PC-3 (cell line): ENCODE measurements at regions not wholly inside any gene's neighbourhood (a gene's known extent, or its start where the extent isn't known, plus 50 kb on each side); places are given as distances from the start of the nearest gene placed in this dataset.

Source experiments
- ATAC-seq: fragments of 200-7000 bp; cut with Tn5 transposase; 2 replicates; pipeline ENCODE4 v1.9.1; 2020; ENCODE audit warnings: mild to moderate bottlenecking, moderate library complexity
- BruUV-seq: library from RNA; stranded (reverse); fragments of 400-500 nt; replicated peaks from 2 replicates; lab custom pipeline; 2021; lab: Mats Ljungman, UMichigan
- CTCF ChIA-PET: fragments of 300-600 bp; sonication (Branson Sonifier 250); formaldehyde crosslinking; loops from one replicate; lab custom pipeline; 2022; ENCODE audit warnings: antibody characterized with exemption; lab: Charles Lee
- POLR2A ChIA-PET: fragments of 300-600 bp; sonication (Branson Sonifier 250); formaldehyde crosslinking; loops from one replicate; lab custom pipeline; 2022; ENCODE audit warnings: antibody characterized with exemption; ENCODE audit not compliant: unreplicated experiment; lab: Charles Lee
- DNase-seq: peaks from one replicate; pipeline ENCODE4 v3.0.0-alpha.2; 2015
- H2AFZ ChIP-seq: fragments of 300-600 bp; sonication (generic); 2 replicates; pipeline ENCODE4 v1.6.0; 2016; ENCODE audit warnings: antibody characterized with exemption, low read length
- H3F3A ChIP-seq: fragments of 300-600 bp; sonication (generic); one replicate; pipeline ENCODE4 v1.6.0; 2017; ENCODE audit warnings: antibody characterized with exemption, low read length, control low read depth, mild to moderate bottlenecking; ENCODE audit not compliant: unreplicated experiment
- H3K27ac ChIP-seq: fragments of 300-600 bp; sonication (generic); 2 replicates; pipeline ENCODE4 v1.5.1; 2016; ENCODE audit warnings: mild to moderate bottlenecking, low read length
- H3K27me3 ChIP-seq: fragments of 300-600 bp; sonication (generic); 2 replicates; pipeline ENCODE4 v1.6.1; 2016; ENCODE audit warnings: low read length, mixed read lengths
- H3K36me3 ChIP-seq: fragments of 300-600 bp; sonication (generic); 2 replicates; pipeline ENCODE4 v1.6.1; 2016; ENCODE audit warnings: low read depth, mixed run types, low read length, mixed read lengths
- H3K4me1 ChIP-seq: fragments of 300-600 bp; sonication (generic); 2 replicates; pipeline ENCODE4 v1.5.1; 2016; ENCODE audit warnings: low read length; ENCODE audit not compliant: insufficient read depth
- H3K4me2 ChIP-seq: fragments of 300-600 bp; sonication (generic); 2 replicates; pipeline ENCODE4 v1.6.0; 2016; ENCODE audit warnings: low read length
- H3K4me3 ChIP-seq: fragments of 300-600 bp; sonication (generic); 2 replicates; pipeline ENCODE4 v1.5.1; 2016; ENCODE audit warnings: mild to moderate bottlenecking, low read length, mixed read lengths
- H3K79me2 ChIP-seq: fragments of 300-600 bp; sonication (generic); 2 replicates; pipeline ENCODE4 v1.6.1; 2017; ENCODE audit warnings: low read length, mixed read lengths
- H3K9ac ChIP-seq: fragments of 300-600 bp; sonication (generic); 2 replicates; pipeline ENCODE4 v1.6.0; 2016; ENCODE audit warnings: mild to moderate bottlenecking, low read length
- H3K9me2 ChIP-seq: fragments of 300-600 bp; sonication (generic); replicated peaks from 2 replicates; pipeline ENCODE4 v1.6.1; 2016; ENCODE audit warnings: mixed run types, low read length, mixed read lengths
- H3K9me3 ChIP-seq: fragments of 300-600 bp; sonication (generic); 2 replicates; pipeline ENCODE4 v1.6.1; 2016; ENCODE audit warnings: low read length, mixed read lengths
- H4K20me1 ChIP-seq: fragments of 300-600 bp; sonication (generic); 2 replicates; pipeline ENCODE4 v1.6.1; 2016; ENCODE audit warnings: low read length, mixed read lengths
- EZH2 ChIP-seq: fragments of 300-600 bp; sonication (generic); IDR thresholded peaks from one replicate; pipeline ENCODE4 v1.6.1; 2017; ENCODE audit warnings: antibody characterized with exemption, mild to moderate bottlenecking, low read length; ENCODE audit not compliant: unreplicated experiment
- EZH2phosphoT487 ChIP-seq: fragments of 300-600 bp; sonication (generic); IDR thresholded peaks from 2 replicates; pipeline ENCODE4 v1.6.1; 2018; ENCODE audit warnings: mild to moderate bottlenecking, antibody characterized with exemption, low read length, borderline replicate concordance
- intact Hi-C: fragments of 100-400 bp; cut with micrococcal nuclease; formaldehyde crosslinking; loops from 2 replicates; pipeline ENCODE4 v1.9.0; 2023
- TF ChIP-seq, protein P1 (sequence below): fragments of 300-600 bp; sonication (generic); conservative IDR thresholded peaks from 2 replicates; pipeline ENCODE4 v1.5.1; 2017; ENCODE audit warnings: antibody characterized with exemption, low read depth, mild to moderate bottlenecking, low read length

GRCh38 chr2:217090024-217090473 lies 230.2 kb upstream of the TNP1 start:
- H3K79me2 ChIP-seq: no peaks in the 10 kb centered on the region
- H3K4me2 ChIP-seq: peak overlapping the region; percentile 47
- peak overlapping the region; percentile 24; the same call in 1 of the 2 replicates for H3K4me3 ChIP-seq
- H3K4me1 ChIP-seq: peaks cover 8% of the 10 kb centered on the region; the same call in 1 of the 2 replicates
- no TSS peak for BruUV-seq
- DNase-seq (no peak), ATAC-seq (peak; percentile 51)
- no peaks in the 10 kb centered on the region for H3F3A ChIP-seq
- H3K9me2 ChIP-seq: no peaks in the 10 kb centered on the region
- intact Hi-C loops: no loop called here
- no peak for TF ChIP-seq EZH2phosphoT487
- TF ChIP-seq, protein P1, sequence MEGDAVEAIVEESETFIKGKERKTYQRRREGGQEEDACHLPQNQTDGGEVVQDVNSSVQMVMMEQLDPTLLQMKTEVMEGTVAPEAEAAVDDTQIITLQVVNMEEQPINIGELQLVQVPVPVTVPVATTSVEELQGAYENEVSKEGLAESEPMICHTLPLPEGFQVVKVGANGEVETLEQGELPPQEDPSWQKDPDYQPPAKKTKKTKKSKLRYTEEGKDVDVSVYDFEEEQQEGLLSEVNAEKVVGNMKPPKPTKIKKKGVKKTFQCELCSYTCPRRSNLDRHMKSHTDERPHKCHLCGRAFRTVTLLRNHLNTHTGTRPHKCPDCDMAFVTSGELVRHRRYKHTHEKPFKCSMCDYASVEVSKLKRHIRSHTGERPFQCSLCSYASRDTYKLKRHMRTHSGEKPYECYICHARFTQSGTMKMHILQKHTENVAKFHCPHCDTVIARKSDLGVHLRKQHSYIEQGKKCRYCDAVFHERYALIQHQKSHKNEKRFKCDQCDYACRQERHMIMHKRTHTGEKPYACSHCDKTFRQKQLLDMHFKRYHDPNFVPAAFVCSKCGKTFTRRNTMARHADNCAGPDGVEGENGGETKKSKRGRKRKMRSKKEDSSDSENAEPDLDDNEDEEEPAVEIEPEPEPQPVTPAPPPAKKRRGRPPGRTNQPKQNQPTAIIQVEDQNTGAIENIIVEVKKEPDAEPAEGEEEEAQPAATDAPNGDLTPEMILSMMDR: no peak
- TF ChIP-seq EZH2: no peak
- H3K27me3 ChIP-seq: no peaks in the 10 kb centered on the region
- H3K9ac ChIP-seq: no peak overlapping the region
- H4K20me1 ChIP-seq: no peaks in the 10 kb centered on the region
- ChIA-PET CTCF (no interaction called here), POLR2A (no interaction called here)
- no peak overlapping the region for H3K27ac ChIP-seq
- H3K9me3 ChIP-seq: no peaks in the 10 kb centered on the region
- peak overlapping the region; percentile 42 for H2AFZ ChIP-seq
- no peaks in the 10 kb centered on the region for H3K36me3 ChIP-seq

GRCh38 chr2:217086718-217087117 lies 226.9 kb upstream of the TNP1 start:
- no peaks in the 10 kb centered on the region for H3K27me3 ChIP-seq
- no peak for ATAC-seq
- no peaks in the 10 kb centered on the region for H3K9me3 ChIP-seq
- no peak overlapping the region for H2AFZ ChIP-seq
- no peak overlapping the region for H3K9ac ChIP-seq
- no peak overlapping the region for H3K27ac ChIP-seq
- no peak for DNase-seq
- ChIA-PET POLR2A (no interaction called here), CTCF (no interaction called here)
- H4K20me1 ChIP-seq: no peaks in the 10 kb centered on the region
- H3F3A ChIP-seq: no peaks in the 10 kb centered on the region
- TF ChIP-seq, protein P1: no peak
- no peak for TF ChIP-seq EZH2phosphoT487
- H3K4me3 ChIP-seq: no peak overlapping the region
- H3K4me2 ChIP-seq: no peak overlapping the region
- no TSS peak for BruUV-seq
- peaks cover 8% of the 10 kb centered on the region; the same call in 1 of the 2 replicates for H3K4me1 ChIP-seq
- H3K36me3 ChIP-seq: no peaks in the 10 kb centered on the region
- intact Hi-C loops: no loop called here
- no peaks in the 10 kb centered on the region for H3K79me2 ChIP-seq
- H3K9me2 ChIP-seq: no peaks in the 10 kb centered on the region

DNA sequence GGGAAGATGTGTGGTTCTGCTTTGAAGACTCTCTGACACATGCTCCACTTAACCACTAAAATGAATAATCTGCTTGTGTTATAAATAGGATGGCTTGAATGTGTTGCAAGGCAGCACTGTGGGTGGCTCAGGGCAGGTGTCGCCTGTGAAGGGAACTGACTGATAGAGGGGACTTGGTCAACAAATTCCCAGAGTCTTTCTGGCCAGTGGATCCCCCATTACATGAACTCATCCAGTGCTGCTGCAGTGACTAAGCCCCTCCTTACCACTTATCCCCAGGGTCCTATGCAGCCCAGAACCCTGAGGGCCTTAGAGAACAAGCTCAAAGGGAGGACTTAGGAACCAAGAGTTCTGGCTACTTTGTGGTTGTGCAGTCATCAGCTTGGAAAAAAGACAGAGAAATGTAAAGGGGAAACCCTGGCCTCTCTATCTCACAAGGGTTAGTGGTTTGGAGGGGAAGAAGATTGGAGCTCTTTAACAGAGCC lies 226.2 kb upstream of the TNP1 start:
- BruUV-seq: no TSS peak
- no peak overlapping the region for H3K9ac ChIP-seq
- ChIA-PET CTCF (no interaction called here), POLR2A (no interaction called here)
- ATAC-seq (no peak), DNase-seq (peak; percentile 21)
- H3K9me2 ChIP-seq: no peaks in the 10 kb centered on the region
- intact Hi-C loops: no loop called here
- H3K36me3 ChIP-seq: no peaks in the 10 kb centered on the region
- no peaks in the 10 kb centered on the region for H3F3A ChIP-seq
- no peaks in the 10 kb centered on the region for H3K9me3 ChIP-seq
- H3K4me1 ChIP-seq: peaks cover 8% of the 10 kb centered on the region; the same call in 1 of the 2 replicates
- H3K4me3 ChIP-seq: no peak overlapping the region
- H3K79me2 ChIP-seq: no peaks in the 10 kb centered on the region
- no peak overlapping the region for H3K4me2 ChIP-seq
- no peak overlapping the region for H2AFZ ChIP-seq
- TF ChIP-seq EZH2 (no peak), EZH2phosphoT487 (no peak)
- TF ChIP-seq, protein P1: no peak
- no peaks in the 10 kb centered on the region for H3K27me3 ChIP-seq
- H4K20me1 ChIP-seq: no peaks in the 10 kb centered on the region
- H3K27ac ChIP-seq: no peak overlapping the region
